K562 (cell line): ENCODE measurements at regions not wholly inside any gene's neighbourhood (a gene's known extent, or its start where the extent isn't known, plus 50 kb on each side); places are given as distances from the start of the nearest gene placed in this dataset.
A peak's percentile ranks its signal among the peaks of the same experiment; 100 is the strongest.
"Not testable (repeated sequence)": the region's sequence is repeated elsewhere in the genome, so short reads cannot be mapped to it uniquely, and the experiment has no call there.

Source experiments
- ATAC-seq: fragments of 200-7000 bp; cut with Tn5 transposase; 3 replicates; pipeline ENCODE4 v1.9.1; 2020; ENCODE audit warnings: moderate library complexity
- BruUV-seq: library from RNA; stranded (reverse); fragments of 400-500 nt; replicated peaks from 2 replicates; lab custom pipeline; 2021; lab: Mats Ljungman, UMichigan
- CTCF ChIA-PET: fragments of 300-600 bp; formaldehyde crosslinking; extraction: SDS; loops from one replicate; lab custom pipeline; 2021; ENCODE audit warnings: low intra/inter-chr PET ratio; lab: Yijun Ruan, JAX
- POLR2A ChIA-PET: fragments of 300-600, 350-650 bp; sonication (Branson Sonifier 250); formaldehyde crosslinking; extraction: SDS; loops from one replicate; lab custom pipeline; 2021; ENCODE audit warnings: antibody characterized with exemption, inconsistent platforms; lab: Yijun Ruan, JAX
- DNase-seq, 4 experiments: peaks; one replicate each; pipeline versions ENCODE4 v3.0.0 to v3.0.0-alpha.2; 2011 to 2018; ENCODE audit warnings: low spot score in 3 of 4, mixed read lengths in 3 of 4; ENCODE audit errors: extremely low read depth in 1 of 4
- FAIRE-seq: peaks from 2 replicates; lab custom pipeline; 2011; peaks lifted over from hg19 to GRCh38; lab: Jason Lieb, UNC
- H2AFZ ChIP-seq: 2 replicates; pipeline ENCODE4 v1.6.0; 2011; ENCODE audit warnings: low read depth, low read length, control low read depth, inconsistent platforms
- H3K27ac ChIP-seq: fragments of 200-600 bp; 3 replicates; pipeline ENCODE4 v1.8.0; 2011; ENCODE audit warnings: low read depth, mild to moderate bottlenecking, control low read depth, inconsistent platforms, low read length, moderate library complexity, mixed read lengths; ENCODE audit errors: extremely low read depth
- H3K27me3 ChIP-seq, 2 experiments: fragments of 300-600 bp in 1 of 2; 2 replicates in 1 of 2; 3 replicates in 1 of 2; pipeline versions ENCODE4 v1.6.0 to v1.8.0; 2011; ENCODE audit warnings: inconsistent platforms in 2 of 2, low read length in 2 of 2, mild to moderate bottlenecking in 1 of 2, mixed read lengths in 1 of 2, moderate library complexity in 1 of 2; ENCODE audit not compliant: control insufficient read depth in 2 of 2, insufficient read depth in 2 of 2
- H3K36me3 ChIP-seq: fragments of 300-600 bp; 3 replicates; pipeline ENCODE4 v1.8.0; 2011; ENCODE audit warnings: mild to moderate bottlenecking, low read length, inconsistent platforms; ENCODE audit not compliant: control insufficient read depth, insufficient read depth
- H3K4me1 ChIP-seq, 2 experiments: fragments of 200-600 bp in 1 of 2; replicated peaks in 1 of 2; 2 replicates in 1 of 2; 3 replicates in 1 of 2; pipeline versions ENCODE4 v1.5.1 to v1.8.0; 2011; ENCODE audit warnings: inconsistent platforms in 2 of 2, low read length in 2 of 2, mild to moderate bottlenecking in 1 of 2, mixed read lengths in 1 of 2, moderate library complexity in 1 of 2; ENCODE audit not compliant: control insufficient read depth in 2 of 2, insufficient read depth in 2 of 2
- H3K4me2 ChIP-seq: 2 replicates; pipeline ENCODE4 v1.6.1; 2011; ENCODE audit warnings: low read length, control low read depth, inconsistent platforms, mixed read lengths; ENCODE audit not compliant: insufficient read depth
- H3K4me3 ChIP-seq: fragments of 200-600 bp; sonication (generic), shearing (Covaris generic); 2 replicates; pipeline ENCODE4 v1.5.1; 2016; ENCODE audit warnings: control low read depth, inconsistent platforms
- H3K79me2 ChIP-seq: fragments of 200-600 bp; 3 replicates; pipeline ENCODE4 v1.8.0; 2011; ENCODE audit warnings: low read length, inconsistent platforms; ENCODE audit not compliant: control insufficient read depth, insufficient read depth
- H3K9ac ChIP-seq, 2 experiments: 2 replicates each; pipeline versions ENCODE4 v1.6.0 to v1.6.1; 2011; ENCODE audit warnings: low read depth in 2 of 2, low read length in 2 of 2, control low read depth in 1 of 2, inconsistent platforms in 1 of 2, mild to moderate bottlenecking in 1 of 2, mixed read lengths in 1 of 2; ENCODE audit not compliant: insufficient read depth in 1 of 2
- H3K9me1 ChIP-seq: one replicate; pipeline ENCODE4 v1.6.0; 2011; ENCODE audit warnings: inconsistent platforms, mild to moderate bottlenecking, low read length, moderate library complexity; ENCODE audit not compliant: control insufficient read depth, insufficient read depth
- H3K9me3 ChIP-seq: replicated peaks from 2 replicates; pipeline ENCODE4 v1.5.1; 2011; ENCODE audit warnings: low read depth, low read length, inconsistent platforms; ENCODE audit not compliant: control insufficient read depth, insufficient read depth
- H4K20me1 ChIP-seq: replicated peaks from 2 replicates; pipeline ENCODE4 v1.6.1; 2011; ENCODE audit warnings: low read length, inconsistent platforms, mixed read lengths; ENCODE audit not compliant: control insufficient read depth, insufficient read depth
- CCNT2 ChIP-seq: IDR thresholded peaks from 2 replicates; pipeline ENCODE4 v1.6.1; 2011; ENCODE audit warnings: borderline replicate concordance, low read depth, mild to moderate bottlenecking, moderate library complexity, mixed read lengths, low read length; ENCODE audit not compliant: insufficient read length; ENCODE audit errors: extremely low read depth
- CEBPZ ChIP-seq: fragments of 150-350 bp; IDR thresholded peaks from 2 replicates; pipeline ENCODE4 v1.6.1; 2014; ENCODE audit warnings: low read depth, mild to moderate bottlenecking, low read length, borderline replicate concordance
- ESRRA ChIP-seq: fragments of 450-650 bp; IDR thresholded peaks from 2 replicates; pipeline ENCODE4 v1.6.1; 2014; ENCODE audit warnings: low read depth, mild to moderate bottlenecking, moderate library complexity, borderline replicate concordance
- ESRRB ChIP-seq: fragments of 250-450 bp; sonication (Bioruptor Pico); IDR thresholded peaks from 2 replicates; pipeline ENCODE4 v1.5.0; 2020; ENCODE audit warnings: mild to moderate bottlenecking, moderate library complexity, borderline replicate concordance
- GABPA ChIP-seq: fragments of 200-800 bp; sonication (Bioruptor generic); conservative IDR thresholded peaks from 2 replicates; pipeline ENCODE4 v1.6.1; 2016; ENCODE audit warnings: low read depth, missing genetic modification characterization, missing compliant biosample characterization
- PHF8 ChIP-seq: fragments of 200-600 bp; sonication (generic); IDR thresholded peaks from 2 replicates; pipeline ENCODE4 v1.6.1; 2012; ENCODE audit warnings: mixed run types, mild to moderate bottlenecking, inconsistent platforms, low read length, moderate library complexity, borderline replicate concordance
- RBBP5 ChIP-seq: fragments of 200-600 bp; sonication (generic); IDR thresholded peaks from 2 replicates; pipeline ENCODE4 v1.6.1; 2012; ENCODE audit warnings: borderline replicate concordance, mild to moderate bottlenecking, low read length, control low read depth, inconsistent platforms; ENCODE audit not compliant: insufficient read depth, poor library complexity, severe bottlenecking
- RBM14 ChIP-seq: fragments of 200-400 bp; formaldehyde crosslinking; IDR thresholded peaks from 2 replicates; pipeline ENCODE4 v1.6.1; 2018; ENCODE audit warnings: low read depth, mild to moderate bottlenecking, low read length, moderate library complexity, borderline replicate concordance; ENCODE audit not compliant: insufficient read depth
- SIRT6 ChIP-seq: IDR thresholded peaks from one replicate; pipeline ENCODE4 v1.6.1; 2012; ENCODE audit warnings: low read depth, mild to moderate bottlenecking, control low read depth, inconsistent platforms, low read length, moderate library complexity
- XRCC5 ChIP-seq: fragments of 200-400 bp; formaldehyde crosslinking; IDR thresholded peaks from 2 replicates; pipeline ENCODE4 v1.6.1; 2017; ENCODE audit warnings: low read depth, mild to moderate bottlenecking, low read length
- YBX1 ChIP-seq: fragments of 450-650 bp; IDR thresholded peaks from 2 replicates; pipeline ENCODE4 v1.7.1; 2016; ENCODE audit warnings: mild to moderate bottlenecking
- ZBTB7A ChIP-seq: IDR thresholded peaks from 2 replicates; pipeline ENCODE4 v1.6.1; 2011; ENCODE audit warnings: low read depth, mild to moderate bottlenecking, low read length, moderate library complexity, borderline replicate concordance; ENCODE audit not compliant: control insufficient read depth
- WGBS: fragments of 100-300 bp; shearing (Covaris generic); methylation state at CpG from one replicate; pipeline ENCODE4 v1.1.6; 2016; ENCODE audit warnings: low coverage, mixed read lengths; ENCODE audit not compliant: insufficient coverage; ENCODE audit errors: missing lambda C conversion rate; 5-methylcytosine and 5-hydroxymethylcytosine counted together
- in situ Hi-C: fragments of 300-500 bp; cut with MboI; formaldehyde crosslinking; loops from 4 replicates; pipeline ENCODE4 v1.15.0; 2018; ENCODE audit warnings: inconsistent platforms, mixed read lengths
- intact Hi-C: fragments of 100-400 bp; cut with micrococcal nuclease; formaldehyde crosslinking; loops from 2 replicates; pipeline ENCODE4 v1.14.2; 2022

GRCh38 chr2:741195-741496, 63.9 kb upstream of the TMEM18 start (continued):
- no peak for TF ChIP-seq YBX1
- TF ChIP-seq CEBPZ = no peak
- TF ChIP-seq ESRRB (CRISPR knock-in tag) = no peak
- no peak for TF ChIP-seq ESRRA
- TF ChIP-seq SIRT6 = no peak
- TF ChIP-seq, all 486 proteins: peak for 0

GRCh38 chr2:740322-741194, 63.4 kb upstream of the TMEM18 start:
- H4K20me1 ChIP-seq, in situ Hi-C loops, H3K9me1 ChIP-seq, H3K27me3 ChIP-seq, H3K9me3 ChIP-seq, H3K79me2 ChIP-seq, CTCF ChIA-PET, BruUV-seq, H3K36me3 ChIP-seq: not testable (repeated sequence)
- peak overlapping the region; percentile 32 for H3K27ac ChIP-seq
- POLR2A ChIA-PET = interaction anchor here (0.6 to 0.9 kb wide), 2 partner anchors 9 to 112 kb away, joined by 3 read pairs; no protein-coding TSS in a partner anchor
- H2AFZ ChIP-seq = peak overlapping the region; percentile 91
- peak; percentile 99 for FAIRE-seq
- H3K4me3 ChIP-seq = peak overlapping the region; percentile 35
- peaks cover 0 to 14% of the 10 kb centered on the region in 2 experiments; a peak in 3 of 5 replicates for H3K4me1 ChIP-seq
- intact Hi-C loops = loop anchor here (5.0 kb wide), 1 partner anchor 63 kb away; the partner anchor contains the start of gene TMEM18
- 22% methylated on average over 36 of the region's 41 CpGs for WGBS
- DNase-seq = peak; percentile 81 to 94 (median 82)
- peak overlapping the region in 1 of 2 experiments; percentile 39; a peak in 3 of 4 replicates for H3K9ac ChIP-seq
- H3K4me2 ChIP-seq = peak overlapping the region; percentile 84
- peak; percentile 90 for ATAC-seq
- TF ChIP-seq XRCC5 (0 out of 2 replicates have a peak, but pooled peaks have one; percentile 23), ZBTB7A (peak; percentile 37; the same call in 1 of the 2 replicates), RBBP5 (peak; percentile 20), PHF8 (peak; percentile 15; the same call in 1 of the 2 replicates), RBM14 (0 out of 2 replicates have a peak, but pooled peaks have one; percentile 37), GABPA (0 out of 2 replicates have a peak, but pooled peaks have one; percentile 27), CCNT2 (peak; percentile 10)
